IPS-NIHi11 (cell line): ENCODE measurements at regions not wholly inside any gene's neighbourhood (a gene's known extent, or its start where the extent isn't known, plus 50 kb on each side); places are given as distances from the start of the nearest gene placed in this dataset.
"Not testable (repeated sequence)": the region's sequence is repeated elsewhere in the genome, so short reads cannot be mapped to it uniquely, and the experiment has no call there.

Source experiments
- DNase-seq: peaks from one replicate; pipeline ENCODE4 v3.0.0; 2012; ENCODE audit warnings: mixed read lengths, low spot score

DNA sequence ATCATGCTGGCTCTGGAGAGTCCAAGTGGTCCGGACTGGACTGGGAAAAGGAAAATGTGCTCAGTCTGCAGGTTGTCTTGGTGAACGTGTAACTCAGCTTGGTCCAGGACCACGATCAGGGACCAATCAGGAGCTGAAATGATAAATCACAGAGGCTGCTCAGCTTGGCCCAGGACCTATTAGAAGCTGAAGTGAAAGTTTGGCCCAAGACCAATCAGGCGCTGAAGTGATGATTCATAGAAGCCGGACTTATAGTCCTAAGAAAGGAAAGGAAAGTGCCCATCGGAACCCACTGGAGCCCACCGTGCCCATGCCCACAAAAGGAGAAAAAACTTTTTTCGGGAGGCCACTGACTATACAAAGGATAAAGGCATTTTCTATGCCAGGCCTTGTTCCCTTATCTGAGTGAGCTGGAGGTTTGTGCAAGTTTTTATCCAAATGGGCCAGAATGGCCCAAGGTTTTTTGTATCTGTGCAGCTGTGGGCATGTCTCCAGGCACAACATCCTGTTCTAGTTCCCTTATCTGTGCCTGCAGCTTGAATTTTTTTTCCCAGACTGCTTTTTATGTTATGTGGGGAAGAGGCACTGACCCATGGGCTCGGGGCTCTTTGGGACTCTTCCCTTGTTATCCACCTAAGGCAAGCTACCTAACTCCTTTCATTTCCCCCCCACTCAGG is 194.4 kb downstream of the FAM133A start:
- DNase-seq = no peak

- DNase-seq = peak; percentile 17
These were observed 200.5 kb downstream of the FAM133A start for GRCh38 chrX:93874554-93874953.

DNA sequence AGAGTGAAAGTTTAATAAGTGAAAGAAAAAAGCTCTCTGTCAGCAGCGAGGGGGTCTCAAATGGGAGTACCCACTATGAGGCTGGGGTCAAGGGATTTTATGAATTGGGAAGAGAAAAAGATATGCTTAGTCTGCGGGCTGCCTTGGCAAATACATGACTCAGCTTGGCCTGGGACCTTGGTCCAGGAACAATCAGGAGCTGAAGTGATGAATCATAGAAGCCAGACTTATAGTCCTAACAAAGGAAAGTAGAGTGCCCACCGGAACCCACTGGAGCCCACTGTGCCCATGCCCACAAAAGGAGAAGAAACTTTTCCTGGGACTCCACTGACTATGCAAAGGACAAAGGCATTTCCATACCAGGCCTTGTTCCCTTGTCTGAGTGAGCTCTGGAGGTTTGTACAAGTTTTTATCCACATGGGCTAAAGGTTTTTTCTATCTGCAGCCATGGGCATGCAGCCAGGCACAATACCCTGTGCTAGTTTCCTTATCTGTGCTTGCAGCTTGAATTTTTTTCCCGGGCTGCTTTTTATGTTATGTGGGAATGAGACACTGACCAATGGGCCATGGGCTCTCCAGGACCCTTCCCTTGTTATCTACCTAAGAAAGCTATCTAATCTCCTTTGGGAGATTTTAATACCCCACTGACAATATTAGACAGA is 201.7 kb downstream of the FAM133A start:
- DNase-seq = no peak

GRCh38 chrX:93921041-93921440 is 247.0 kb downstream of the FAM133A start:
- DNase-seq = not testable (repeated sequence)

DNA sequence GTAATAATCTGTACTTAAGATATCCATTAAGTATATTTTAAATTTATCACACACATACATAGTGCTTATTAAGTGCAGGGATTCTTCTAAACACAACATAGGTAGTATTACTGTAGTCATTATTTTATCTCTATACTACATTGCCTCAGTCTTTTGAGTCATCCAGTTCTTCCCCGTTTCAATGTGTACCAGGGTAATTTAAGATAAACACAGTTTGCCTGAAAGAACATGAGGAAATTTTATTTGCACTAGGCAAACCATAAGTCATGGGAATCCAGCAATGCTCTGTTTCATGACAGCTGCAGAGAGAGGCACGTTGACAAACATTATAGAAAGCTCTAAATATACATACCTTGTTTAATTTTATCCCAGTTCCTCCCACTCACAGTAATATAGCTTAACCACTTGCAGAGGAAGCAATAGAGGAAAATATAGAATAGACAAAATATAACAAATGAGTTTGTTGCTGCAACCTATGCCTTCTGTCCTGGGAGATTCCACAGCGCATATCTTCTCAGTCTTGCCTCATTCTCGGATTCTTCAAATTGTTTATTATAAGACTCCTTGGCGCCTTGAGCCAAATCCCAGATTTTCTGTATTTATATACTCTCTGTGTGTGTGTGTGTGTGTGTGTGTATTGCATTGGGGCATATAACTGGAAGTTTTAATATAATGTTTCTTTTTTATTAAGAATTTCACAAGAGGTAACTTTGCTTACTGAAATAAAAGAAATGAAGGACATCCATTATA is 258.6 kb downstream of the FAM133A start:
- DNase-seq = no peak

DNA sequence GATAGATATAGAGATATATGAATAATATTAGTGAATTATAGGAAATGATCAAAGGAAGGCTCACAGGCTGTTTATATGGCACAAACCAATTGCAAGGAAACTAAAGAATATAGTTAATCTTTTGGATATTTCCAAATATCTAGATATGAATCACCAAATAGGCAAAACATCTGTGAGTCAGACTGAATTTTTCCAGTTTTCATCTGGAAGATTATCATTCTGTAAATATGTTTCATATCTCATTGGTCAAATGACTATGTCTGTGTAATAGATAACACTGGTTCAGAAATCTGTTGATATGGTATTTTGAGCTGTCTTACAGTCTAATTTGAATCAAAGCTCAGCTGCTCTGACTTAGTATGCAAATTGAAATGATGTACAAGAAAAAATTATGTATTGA is 303.6 kb downstream of the FAM133A start:
- no peak for DNase-seq

DNA sequence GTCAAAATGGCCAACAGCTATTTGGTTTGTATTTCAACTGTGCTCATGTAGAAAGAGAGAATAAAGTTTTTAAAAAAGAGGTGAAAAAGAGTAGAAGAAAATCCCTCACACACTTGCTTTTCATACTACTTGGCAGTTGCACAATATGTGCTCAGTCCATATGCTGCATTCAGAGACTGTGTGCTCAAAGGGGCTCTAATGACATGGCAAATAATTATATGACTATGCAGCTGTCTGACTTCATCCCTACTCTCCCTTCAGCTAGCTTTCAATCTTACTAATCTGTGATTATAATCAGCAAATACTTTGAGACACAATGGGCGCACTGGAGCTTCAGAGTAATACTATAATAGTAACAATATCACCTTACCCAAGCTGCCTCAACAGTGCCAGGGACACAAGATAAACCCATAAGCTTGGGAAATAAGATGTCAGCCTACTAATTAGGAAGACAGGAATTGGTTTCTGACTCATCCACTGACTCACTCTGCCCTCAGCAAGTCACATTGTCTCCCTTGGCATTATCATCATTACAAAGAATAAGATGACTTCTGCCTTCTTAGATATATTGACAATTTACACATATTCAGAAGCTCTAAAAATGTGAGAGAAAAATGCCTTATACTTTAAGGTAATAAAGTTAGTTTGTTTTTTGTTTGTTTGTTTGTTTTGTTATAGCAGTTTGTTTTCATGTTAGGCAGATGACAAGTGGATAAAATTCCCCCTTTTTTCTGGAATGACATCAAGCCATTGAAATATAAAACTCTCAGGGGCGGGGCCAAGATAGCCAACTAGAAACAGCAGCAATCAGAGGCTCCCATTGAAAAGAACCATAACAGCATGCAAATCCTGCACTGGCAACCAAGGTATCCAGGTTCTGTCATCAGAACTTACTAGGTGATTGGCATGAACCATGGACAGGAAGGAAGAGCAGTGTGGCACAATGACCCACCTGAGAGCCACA is 311.6 kb downstream of the FAM133A start:
- no peak for DNase-seq
